GM23338 (cell line): ENCODE measurements at regions not wholly inside any gene's neighbourhood (a gene's known extent, or its start where the extent isn't known, plus 50 kb on each side); places are given as distances from the start of the nearest gene placed in this dataset.

ENCODE experiments used
- ATAC-seq: fragments of 200-7000 bp; cut with Tn5 transposase; 3 replicates; pipeline ENCODE4 v1.9.1; 2020
- DNase-seq: peaks from one replicate; pipeline ENCODE4 v3.0.0-alpha.2; 2015; ENCODE audit warnings: low spot score
- H2AFZ ChIP-seq: fragments of 200-600 bp; sonication (generic); 2 replicates; pipeline ENCODE4 v1.8.0; 2016; ENCODE audit warnings: antibody characterized with exemption, mild to moderate bottlenecking, moderate library complexity
- H3F3A ChIP-seq: fragments of 200-600 bp; sonication (generic); replicated peaks from 2 replicates; pipeline ENCODE4 v1.8.0; 2017; ENCODE audit warnings: antibody characterized with exemption, mixed run types, low read depth
- H3K27ac ChIP-seq: fragments of 200-600 bp; sonication (generic); 2 replicates; pipeline ENCODE4 v1.6.1; 2016; ENCODE audit warnings: low read depth
- H3K27me3 ChIP-seq: fragments of 200-600 bp; sonication (generic); 2 replicates; pipeline ENCODE4 v1.8.0; 2016; ENCODE audit warnings: mild to moderate bottlenecking, mixed run types, moderate library complexity; ENCODE audit not compliant: insufficient read depth
- H3K36me3 ChIP-seq: fragments of 200-600 bp; sonication (generic); 2 replicates; pipeline ENCODE4 v1.8.0; 2016; ENCODE audit warnings: mild to moderate bottlenecking; ENCODE audit not compliant: insufficient read depth
- H3K4me1 ChIP-seq: fragments of 200-600 bp; sonication (generic); 2 replicates; pipeline ENCODE4 v1.8.0; 2016; ENCODE audit warnings: mild to moderate bottlenecking, moderate library complexity; ENCODE audit not compliant: insufficient read depth
- H3K4me2 ChIP-seq: fragments of 200-600 bp; sonication (generic); 2 replicates; pipeline ENCODE4 v1.7.1; 2017; ENCODE audit warnings: mixed run types
- H3K4me3 ChIP-seq: fragments of 200-600 bp; sonication (generic); 2 replicates; pipeline ENCODE4 v1.6.1; 2016; ENCODE audit warnings: mixed run types
- H3K79me2 ChIP-seq: fragments of 200-600 bp; sonication (generic); replicated peaks from 2 replicates; pipeline ENCODE4 v1.8.0; 2017; ENCODE audit warnings: mild to moderate bottlenecking; ENCODE audit not compliant: insufficient read depth
- H3K9me2 ChIP-seq: fragments of 200-600 bp; sonication (generic); 2 replicates; pipeline ENCODE4 v1.8.0; 2017; ENCODE audit not compliant: insufficient read depth
- H4K20me1 ChIP-seq: fragments of 200-600 bp; sonication (generic); replicated peaks from 2 replicates; pipeline ENCODE4 v1.8.0; 2017; ENCODE audit warnings: mild to moderate bottlenecking; ENCODE audit not compliant: insufficient read depth
- H3K27ac Mint-ChIP-seq: 2 replicates; pipeline ENCODE4 v1.8.0; 2020; ENCODE audit warnings: inconsistent platforms, mild to moderate bottlenecking, moderate library complexity, mixed read lengths
- H3K27me3 Mint-ChIP-seq: 3 replicates; pipeline ENCODE4 v1.8.0; 2022; ENCODE audit warnings: low read depth, mild to moderate bottlenecking, moderate library complexity, mixed read lengths, inconsistent platforms; ENCODE audit not compliant: insufficient read depth, poor library complexity
- H3K36me3 Mint-ChIP-seq: 3 replicates; pipeline ENCODE4 v1.8.0; 2021; ENCODE audit warnings: low read depth, mild to moderate bottlenecking, inconsistent platforms, moderate library complexity, mixed read lengths
- H3K4me1 Mint-ChIP-seq: 3 replicates; pipeline ENCODE4 v1.8.0; 2020; ENCODE audit warnings: mild to moderate bottlenecking, inconsistent platforms, mixed read lengths
- H3K4me3 Mint-ChIP-seq: 3 replicates; pipeline ENCODE4 v1.8.0; 2021; ENCODE audit warnings: moderate library complexity, mild to moderate bottlenecking, inconsistent platforms, mixed read lengths
- H3K9me3 Mint-ChIP-seq: 3 replicates; pipeline ENCODE4 v1.8.0; 2020; ENCODE audit warnings: moderate library complexity, mild to moderate bottlenecking, inconsistent platforms, mixed read lengths
- CREB1 ChIP-seq: fragments of 250-450 bp; sonication (Bioruptor Pico); IDR thresholded peaks from 2 replicates; pipeline ENCODE4 v1.5.0; 2020; ENCODE audit warnings: low read depth, mild to moderate bottlenecking, moderate library complexity
- EZH2 ChIP-seq: fragments of 200-600 bp; sonication (generic); IDR thresholded peaks from one replicate; pipeline ENCODE4 v1.8.0; 2017; ENCODE audit warnings: antibody characterized with exemption, mild to moderate bottlenecking, low read depth; ENCODE audit not compliant: unreplicated experiment
- EZH2phosphoT487 ChIP-seq: fragments of 200-600 bp; sonication (generic); IDR thresholded peaks from one replicate; pipeline ENCODE4 v1.8.1; 2018; ENCODE audit warnings: antibody characterized with exemption; ENCODE audit not compliant: unreplicated experiment
- JUNB ChIP-seq: IDR thresholded peaks from one replicate; pipeline ENCODE4 v1.6.1; 2016; ENCODE audit warnings: antibody characterized with exemption; ENCODE audit not compliant: unreplicated experiment
- NANOG ChIP-seq: IDR thresholded peaks from 2 replicates; pipeline ENCODE4 v1.6.1; 2016; ENCODE audit warnings: antibody characterized with exemption, borderline replicate concordance
- POLR2AphosphoS5 ChIP-seq: IDR thresholded peaks from 2 replicates; pipeline ENCODE4 v1.6.1; 2016; ENCODE audit warnings: antibody characterized with exemption, low read depth
- STAT1 ChIP-seq: IDR thresholded peaks from one replicate; pipeline ENCODE4 v1.6.1; 2016; ENCODE audit warnings: antibody characterized with exemption; ENCODE audit not compliant: unreplicated experiment
- ZNF114 ChIP-seq: fragments of 250-450 bp; sonication (Bioruptor Pico); IDR thresholded peaks from 2 replicates; pipeline ENCODE4 v1.5.0; 2020; ENCODE audit warnings: mild to moderate bottlenecking, moderate library complexity
- ZNF331 ChIP-seq: fragments of 250-450 bp; sonication (Bioruptor Pico); IDR thresholded peaks from 2 replicates; pipeline ENCODE4 v1.5.0; 2020; ENCODE audit warnings: low read depth, mild to moderate bottlenecking, moderate library complexity
- TF ChIP-seq, protein P1 (sequence below): IDR thresholded peaks from one replicate; pipeline ENCODE4 v1.6.1; 2018; ENCODE audit warnings: antibody characterized with exemption; ENCODE audit not compliant: unreplicated experiment
- TF ChIP-seq, protein P2 (sequence below), 2 experiments: fragments of 200-600 bp in 1 of 2; sonication (generic) in 1 of 2; conservative IDR thresholded peaks; 2 replicates each; pipeline versions ENCODE4 v1.5.1 to v1.6.1; 2016 to 2017; ENCODE audit warnings: antibody characterized with exemption in 2 of 2, low read depth in 2 of 2, mild to moderate bottlenecking in 2 of 2, moderate library complexity in 1 of 2

DNA sequence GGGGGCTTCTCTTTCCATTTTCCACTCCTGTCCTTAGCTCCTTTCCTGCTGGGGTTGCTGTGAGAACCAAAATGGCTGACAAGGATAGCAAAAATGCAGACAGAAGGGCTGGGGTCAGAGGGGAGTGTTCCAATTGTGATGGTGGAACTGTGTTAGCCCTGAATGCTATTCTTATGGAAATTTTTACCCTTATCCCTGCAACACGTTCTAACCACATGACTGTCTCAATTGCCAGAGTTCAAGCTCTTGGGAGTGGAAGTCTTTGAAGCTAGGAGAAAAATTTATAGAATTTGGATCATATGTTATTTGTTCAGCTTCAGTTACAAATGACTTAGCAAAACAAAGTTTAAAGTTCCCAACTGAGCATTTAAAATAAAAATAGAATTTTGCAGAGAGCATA lies 134.1 kb downstream of the ADCYAP1R1 start (continued):
- no peak for TF ChIP-seq EZH2phosphoT487
- no peak for TF ChIP-seq NANOG
- TF ChIP-seq, protein P1, sequence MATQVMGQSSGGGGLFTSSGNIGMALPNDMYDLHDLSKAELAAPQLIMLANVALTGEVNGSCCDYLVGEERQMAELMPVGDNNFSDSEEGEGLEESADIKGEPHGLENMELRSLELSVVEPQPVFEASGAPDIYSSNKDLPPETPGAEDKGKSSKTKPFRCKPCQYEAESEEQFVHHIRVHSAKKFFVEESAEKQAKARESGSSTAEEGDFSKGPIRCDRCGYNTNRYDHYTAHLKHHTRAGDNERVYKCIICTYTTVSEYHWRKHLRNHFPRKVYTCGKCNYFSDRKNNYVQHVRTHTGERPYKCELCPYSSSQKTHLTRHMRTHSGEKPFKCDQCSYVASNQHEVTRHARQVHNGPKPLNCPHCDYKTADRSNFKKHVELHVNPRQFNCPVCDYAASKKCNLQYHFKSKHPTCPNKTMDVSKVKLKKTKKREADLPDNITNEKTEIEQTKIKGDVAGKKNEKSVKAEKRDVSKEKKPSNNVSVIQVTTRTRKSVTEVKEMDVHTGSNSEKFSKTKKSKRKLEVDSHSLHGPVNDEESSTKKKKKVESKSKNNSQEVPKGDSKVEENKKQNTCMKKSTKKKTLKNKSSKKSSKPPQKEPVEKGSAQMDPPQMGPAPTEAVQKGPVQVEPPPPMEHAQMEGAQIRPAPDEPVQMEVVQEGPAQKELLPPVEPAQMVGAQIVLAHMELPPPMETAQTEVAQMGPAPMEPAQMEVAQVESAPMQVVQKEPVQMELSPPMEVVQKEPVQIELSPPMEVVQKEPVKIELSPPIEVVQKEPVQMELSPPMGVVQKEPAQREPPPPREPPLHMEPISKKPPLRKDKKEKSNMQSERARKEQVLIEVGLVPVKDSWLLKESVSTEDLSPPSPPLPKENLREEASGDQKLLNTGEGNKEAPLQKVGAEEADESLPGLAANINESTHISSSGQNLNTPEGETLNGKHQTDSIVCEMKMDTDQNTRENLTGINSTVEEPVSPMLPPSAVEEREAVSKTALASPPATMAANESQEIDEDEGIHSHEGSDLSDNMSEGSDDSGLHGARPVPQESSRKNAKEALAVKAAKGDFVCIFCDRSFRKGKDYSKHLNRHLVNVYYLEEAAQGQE = no peak
- no peak for TF ChIP-seq EZH2
- no peak for TF ChIP-seq CREB1
- TF ChIP-seq POLR2AphosphoS5 = no peak
- TF ChIP-seq JUNB = no peak
- no peak for TF ChIP-seq ZNF331 (CRISPR knock-in tag)

DNA sequence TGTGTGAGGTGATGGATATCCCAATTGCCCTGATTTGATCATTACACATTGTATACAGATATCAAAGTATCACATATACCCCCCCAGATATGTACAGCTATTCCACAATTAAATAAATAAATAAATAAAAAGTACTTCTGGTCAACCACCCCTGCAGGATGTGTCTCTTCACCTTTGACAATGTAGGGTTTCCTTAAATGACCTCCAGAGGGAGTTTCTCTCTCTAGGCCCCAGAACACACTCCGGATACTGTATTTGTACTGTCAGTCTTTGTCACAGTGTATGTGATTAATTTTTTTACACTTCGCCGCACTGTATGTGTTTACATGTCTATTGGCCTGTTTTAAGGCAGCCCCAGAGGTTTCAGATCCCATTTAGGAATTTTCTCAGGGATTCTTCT lies 123.6 kb downstream of the ADCYAP1R1 start:
- H3K4me3 ChIP-seq = no peak overlapping the region
- no peaks in the 10 kb centered on the region; the same call in 1 of the 2 replicates for H4K20me1 ChIP-seq
- no peak overlapping the region for H2AFZ ChIP-seq
- no peak overlapping the region for H3K4me3 Mint-ChIP-seq
- no peak overlapping the region for H3K4me2 ChIP-seq
- no peak overlapping the region for H3K27ac Mint-ChIP-seq
- H3K27me3 ChIP-seq = no peaks in the 10 kb centered on the region
- no peaks in the 10 kb centered on the region for H3K4me1 Mint-ChIP-seq
- no peaks in the 10 kb centered on the region for H3K27me3 Mint-ChIP-seq
- no peak for TF ChIP-seq JUNB
- no peak for TF ChIP-seq NANOG
- TF ChIP-seq, protein P2, sequence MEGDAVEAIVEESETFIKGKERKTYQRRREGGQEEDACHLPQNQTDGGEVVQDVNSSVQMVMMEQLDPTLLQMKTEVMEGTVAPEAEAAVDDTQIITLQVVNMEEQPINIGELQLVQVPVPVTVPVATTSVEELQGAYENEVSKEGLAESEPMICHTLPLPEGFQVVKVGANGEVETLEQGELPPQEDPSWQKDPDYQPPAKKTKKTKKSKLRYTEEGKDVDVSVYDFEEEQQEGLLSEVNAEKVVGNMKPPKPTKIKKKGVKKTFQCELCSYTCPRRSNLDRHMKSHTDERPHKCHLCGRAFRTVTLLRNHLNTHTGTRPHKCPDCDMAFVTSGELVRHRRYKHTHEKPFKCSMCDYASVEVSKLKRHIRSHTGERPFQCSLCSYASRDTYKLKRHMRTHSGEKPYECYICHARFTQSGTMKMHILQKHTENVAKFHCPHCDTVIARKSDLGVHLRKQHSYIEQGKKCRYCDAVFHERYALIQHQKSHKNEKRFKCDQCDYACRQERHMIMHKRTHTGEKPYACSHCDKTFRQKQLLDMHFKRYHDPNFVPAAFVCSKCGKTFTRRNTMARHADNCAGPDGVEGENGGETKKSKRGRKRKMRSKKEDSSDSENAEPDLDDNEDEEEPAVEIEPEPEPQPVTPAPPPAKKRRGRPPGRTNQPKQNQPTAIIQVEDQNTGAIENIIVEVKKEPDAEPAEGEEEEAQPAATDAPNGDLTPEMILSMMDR (conservative IDR thresholded peaks at IDR 0.05; ENCODE audit: low read depth in 2 of 2) = peak; percentile 44 to 62
- no peak for TF ChIP-seq EZH2phosphoT487
- no peaks in the 10 kb centered on the region for H3K4me1 ChIP-seq
- no peaks in the 10 kb centered on the region for H3K79me2 ChIP-seq
- H3K9me3 Mint-ChIP-seq = no peaks in the 10 kb centered on the region; the same call in 2 of the 3 replicates
- ATAC-seq = peak; percentile 75
- peak; percentile 60 for DNase-seq
- no peaks in the 10 kb centered on the region for H3K36me3 ChIP-seq
- H3F3A ChIP-seq = no peaks in the 10 kb centered on the region
- no peaks in the 10 kb centered on the region for H3K9me2 ChIP-seq
- H3K27ac ChIP-seq = no peak overlapping the region
- no peaks in the 10 kb centered on the region for H3K36me3 Mint-ChIP-seq

DNA sequence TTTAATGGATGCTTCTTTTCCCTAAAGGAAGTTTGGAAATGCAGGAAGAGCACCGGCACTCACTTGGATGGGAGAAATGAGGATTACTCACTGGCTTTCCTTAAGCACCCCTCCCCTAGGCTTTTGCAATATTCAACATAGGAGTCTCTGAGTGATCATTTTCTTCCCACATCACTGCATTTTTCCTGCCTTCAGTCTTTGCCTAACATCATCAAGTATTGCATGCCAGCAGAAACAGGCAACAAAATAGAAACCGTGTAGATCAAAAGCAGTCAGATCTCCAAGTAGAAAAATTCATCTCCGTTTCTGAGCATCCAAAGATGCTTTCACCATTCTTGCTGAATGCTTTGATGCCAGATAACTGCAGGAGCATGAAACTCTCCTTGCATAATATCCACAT lies 119.9 kb downstream of the ADCYAP1R1 start:
- Mint-ChIP-seq H3K4me3 (no peak overlapping the region), H3K4me1 (no peaks in the 10 kb centered on the region; the same call in 2 of the 3 replicates), H3K36me3 (no peaks in the 10 kb centered on the region), H3K27ac (no peak overlapping the region), H3K27me3 (peaks cover 2% of the 10 kb centered on the region), H3K9me3 (no peaks in the 10 kb centered on the region; the same call in 2 of the 3 replicates)
- Histone ChIP-seq H3F3A (no peaks in the 10 kb centered on the region), H3K4me2 (no peak overlapping the region), H3K27me3 (no peaks in the 10 kb centered on the region), H2AFZ (peak overlapping the region; percentile 23; the same call in 1 of the 2 replicates), H3K4me1 (no peaks in the 10 kb centered on the region), H3K79me2 (no peaks in the 10 kb centered on the region), H4K20me1 (no peaks in the 10 kb centered on the region; the same call in 1 of the 2 replicates), H3K4me3 (no peak overlapping the region), H3K9me2 (no peaks in the 10 kb centered on the region), H3K36me3 (no peaks in the 10 kb centered on the region), H3K27ac (no peak overlapping the region)
- DNase-seq = no peak
- ATAC-seq = no peak
- TF ChIP-seq STAT1 = no peak
- TF ChIP-seq ZNF114 (CRISPR knock-in tag) = no peak
